Activated CD8-positive, alpha-beta memory T cell treated with anti-CD3 and anti-CD28 coated beads for 4 hours (primary cell): ENCODE measurements at regions not wholly inside any gene's neighbourhood (a gene's known extent, or its start where the extent isn't known, plus 50 kb on each side); places are given as distances from the start of the nearest gene placed in this dataset.

ENCODE experiments used
- DNase-seq, 2 donors: peaks; one replicate each; pipeline ENCODE4 v3.0.0-alpha.2; 2020; ENCODE audit warnings: low read depth in 2 of 2

DNA sequence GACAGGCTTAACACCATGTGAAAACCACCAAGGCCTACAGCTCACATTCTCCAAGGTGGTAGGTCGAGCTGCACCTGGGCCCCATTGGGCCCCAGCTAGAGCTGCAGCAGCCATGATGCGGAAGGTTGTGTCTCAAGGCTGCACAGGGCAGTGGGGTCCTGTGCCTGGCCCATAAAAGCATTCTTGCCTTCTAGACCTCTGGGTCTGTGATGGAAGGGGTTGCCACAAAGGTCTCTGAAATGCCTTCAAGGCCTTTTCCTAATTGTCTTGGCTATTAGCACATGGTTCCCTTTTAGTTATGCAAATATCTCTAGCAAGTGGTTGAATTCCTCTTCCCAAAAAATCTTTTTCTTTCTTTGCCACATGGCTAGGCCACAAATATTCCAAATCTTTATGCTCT is 52.5 kb upstream of the C11orf58 start:
- no peak for DNase-seq

DNA sequence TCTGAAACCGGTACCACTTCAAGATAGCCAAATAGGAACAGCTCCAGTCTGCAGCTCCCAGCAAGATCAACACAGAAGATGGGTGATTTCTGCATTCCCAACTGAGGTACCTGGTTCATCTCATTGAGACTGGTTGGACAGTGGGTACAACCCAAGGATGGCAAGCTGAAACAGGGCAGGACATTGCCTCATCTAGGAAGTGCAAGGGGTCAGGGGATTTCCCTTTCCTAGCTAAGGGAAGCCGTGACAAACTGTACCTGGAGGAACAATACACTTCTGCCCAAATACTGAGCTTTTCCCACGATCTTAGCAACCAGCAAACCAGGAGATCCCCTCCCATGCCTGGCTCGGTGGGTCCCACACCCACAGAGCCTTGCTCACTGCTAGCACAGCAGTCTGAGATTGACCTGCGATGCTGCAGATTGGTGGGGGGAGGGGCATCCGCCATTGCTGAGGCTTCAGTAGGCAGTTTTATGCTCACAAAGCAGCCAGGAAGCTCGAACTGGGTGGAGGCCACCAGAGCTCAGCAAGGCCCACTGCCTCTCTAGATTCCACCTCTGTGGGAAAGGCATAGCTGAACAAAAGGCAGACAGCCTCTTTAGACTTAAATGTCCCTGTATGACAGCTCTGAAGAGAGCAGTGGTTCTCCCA is 59.9 kb upstream of the C11orf58 start:
- no peak for DNase-seq

DNA sequence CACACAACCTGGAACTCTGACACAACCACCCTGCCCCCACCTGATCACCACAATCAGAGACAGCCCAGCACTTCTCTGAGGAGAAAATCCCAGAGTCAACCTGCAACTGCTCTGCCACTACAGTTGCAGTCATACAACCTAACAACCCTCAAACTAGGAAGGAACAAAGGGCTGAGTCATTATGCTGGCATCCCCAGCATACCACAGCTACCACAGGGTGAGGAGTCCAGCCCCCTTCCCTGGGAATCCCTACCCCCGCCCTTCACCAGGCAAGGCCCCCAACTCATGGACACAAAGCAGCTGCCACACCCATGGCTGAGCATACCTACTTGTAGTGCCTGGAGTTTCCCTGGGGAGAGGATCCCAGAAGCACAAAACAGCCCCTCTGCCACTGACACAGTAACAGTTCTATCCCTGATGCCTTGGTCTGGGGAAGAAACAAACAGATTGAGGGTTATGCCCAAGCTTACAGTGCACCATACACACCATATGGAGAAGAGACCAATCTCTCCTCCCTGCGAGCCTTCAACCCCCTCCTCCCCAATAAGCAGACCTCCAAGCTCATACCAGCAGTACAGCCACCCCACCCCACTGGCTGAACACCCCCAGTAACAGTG is 68.5 kb upstream of the C11orf58 start:
- no peak for DNase-seq

DNA sequence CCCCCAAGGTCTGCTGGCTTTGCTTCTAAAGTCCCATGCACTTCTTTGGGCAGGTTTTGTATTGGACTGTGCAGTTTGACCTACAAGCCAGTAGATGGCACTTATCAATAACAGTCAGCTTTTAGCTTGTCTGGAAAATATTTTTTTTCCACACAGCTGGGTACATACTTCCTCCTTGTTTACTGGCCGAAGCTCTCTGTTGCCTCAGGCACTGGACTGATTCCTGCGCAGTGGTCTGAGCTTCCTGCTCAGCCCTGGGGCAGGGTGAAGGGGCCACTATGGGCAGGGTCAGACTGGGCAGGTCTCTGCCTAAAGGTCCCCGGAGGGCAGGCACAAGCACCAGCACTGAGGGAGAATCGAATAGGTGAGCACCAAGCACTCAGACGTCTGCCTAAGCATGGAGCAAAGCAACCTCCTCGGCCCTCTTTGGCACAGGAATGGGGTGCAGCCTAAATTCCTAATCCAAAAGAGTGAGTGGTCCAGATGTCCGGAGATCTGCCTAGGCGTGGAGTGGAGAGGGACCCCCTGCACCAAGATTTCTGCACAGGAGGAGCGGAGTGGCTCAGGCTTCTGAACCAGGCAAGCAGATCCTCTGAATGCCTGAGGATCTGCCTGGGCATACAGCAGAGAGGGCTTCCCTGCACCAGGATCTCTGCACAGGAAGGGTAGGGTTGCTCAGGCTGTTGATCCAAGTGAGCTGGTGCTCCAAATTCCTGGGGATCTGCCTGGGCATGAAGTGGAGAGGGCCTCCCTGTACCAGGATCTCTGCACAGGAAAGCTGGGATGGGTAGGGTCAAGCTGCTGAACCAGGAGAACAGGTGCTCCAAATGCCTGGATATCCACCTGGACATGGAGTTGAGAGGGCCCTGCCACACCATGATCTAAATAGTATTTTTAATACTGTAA is 105.9 kb upstream of the C11orf58 start:
- DNase-seq: no peak

DNA sequence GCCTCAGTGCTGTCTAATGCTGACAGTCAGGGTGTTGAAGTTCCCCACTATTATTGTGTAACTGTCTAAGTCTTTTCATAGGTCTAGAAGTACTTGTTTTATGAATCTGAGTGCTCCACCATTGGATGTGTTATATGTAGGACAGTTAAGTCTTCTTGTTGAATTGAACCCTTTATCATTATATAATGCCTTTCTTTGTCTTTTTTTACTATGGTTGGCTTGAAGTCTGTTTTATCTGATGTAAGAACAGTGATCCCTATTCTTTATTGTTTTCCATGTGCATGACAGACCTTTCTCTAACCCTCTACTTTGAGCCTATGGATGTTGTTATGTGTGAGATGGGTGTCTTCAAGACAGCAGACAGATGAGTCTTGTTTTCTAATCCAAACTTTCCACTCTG is 107.8 kb upstream of the C11orf58 start:
- DNase-seq: no peak

DNA sequence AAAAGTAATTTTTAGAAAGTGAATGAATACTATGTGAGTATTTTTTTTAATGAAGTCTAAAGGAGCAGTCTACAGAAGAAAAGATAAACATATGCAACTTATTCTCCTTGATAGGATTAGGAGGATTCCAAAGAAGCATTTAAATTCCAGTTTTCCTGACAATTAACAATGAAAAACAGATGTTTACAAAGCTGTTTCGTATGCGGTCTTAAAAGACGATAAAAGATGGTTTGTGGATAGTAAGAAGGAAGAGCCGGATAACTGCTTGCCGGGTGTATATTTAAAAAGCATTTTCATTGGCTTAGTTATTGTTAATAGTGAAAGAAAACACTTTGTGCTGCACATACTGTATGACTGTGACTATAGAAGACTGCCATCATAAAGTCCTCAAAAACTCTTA is 120.0 kb upstream of the C11orf58 start:
- DNase-seq: no peak

DNA sequence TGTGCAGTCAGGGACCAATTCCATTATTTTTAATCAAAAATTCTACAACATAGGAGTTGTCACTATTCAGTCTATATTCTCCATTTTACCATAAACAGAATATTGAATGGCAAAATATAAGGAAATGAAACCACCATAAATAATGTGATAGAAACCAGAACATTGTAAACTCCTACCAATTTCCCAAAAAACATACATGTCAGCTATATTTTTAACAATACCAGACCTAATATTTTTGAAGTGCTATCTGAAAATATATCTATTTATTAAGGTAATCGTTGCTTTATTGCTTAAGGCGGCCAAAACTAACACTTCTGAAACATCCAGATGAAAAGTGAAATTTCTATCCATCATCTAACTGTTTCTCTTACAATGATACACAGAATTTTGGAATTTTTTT is 123.0 kb upstream of the C11orf58 start:
- no peak for DNase-seq

DNA sequence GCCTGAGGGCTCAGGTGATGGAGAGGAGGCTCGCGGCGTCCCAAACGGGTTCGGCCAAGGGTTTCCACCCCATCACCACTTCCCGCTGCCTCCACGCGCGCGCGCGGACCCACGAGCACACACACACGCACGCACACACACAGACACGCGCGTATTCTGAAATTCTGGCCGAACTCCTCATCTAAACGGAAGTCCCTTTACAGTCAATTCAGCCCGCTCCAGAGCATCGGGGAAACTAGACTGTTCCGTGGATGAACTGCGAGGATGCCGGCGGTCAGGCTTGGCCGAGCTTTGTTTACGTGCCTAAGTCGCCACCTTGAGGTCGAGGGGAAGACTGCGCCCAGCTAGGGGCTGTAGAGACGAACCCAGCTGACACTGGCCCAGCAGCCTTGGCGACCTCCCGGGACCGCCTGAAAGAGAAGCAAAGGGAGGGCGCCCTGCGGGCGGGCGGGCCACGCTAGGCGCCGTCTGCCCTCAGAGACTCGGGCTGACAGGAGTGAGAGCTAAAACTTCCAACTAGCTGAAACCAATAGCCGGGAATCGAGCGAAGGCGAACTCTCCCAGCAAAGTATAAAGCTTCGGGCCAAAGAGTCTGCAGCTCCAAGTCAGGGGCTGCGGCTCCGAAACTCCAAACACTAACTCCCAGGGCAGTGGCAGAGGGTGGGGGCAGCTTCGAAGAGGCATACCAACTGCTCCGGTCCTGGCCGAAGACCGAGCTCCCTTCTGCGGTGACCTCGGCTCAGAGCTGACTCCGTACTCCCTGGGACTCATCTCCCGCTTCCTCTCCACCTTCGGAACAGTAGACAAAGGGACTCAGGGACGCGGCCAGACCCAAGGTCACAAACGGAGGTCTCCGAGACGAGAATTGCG is 124.7 kb upstream of the C11orf58 start:
- DNase-seq: peak in 1 of 2 donors; percentile 34

DNA sequence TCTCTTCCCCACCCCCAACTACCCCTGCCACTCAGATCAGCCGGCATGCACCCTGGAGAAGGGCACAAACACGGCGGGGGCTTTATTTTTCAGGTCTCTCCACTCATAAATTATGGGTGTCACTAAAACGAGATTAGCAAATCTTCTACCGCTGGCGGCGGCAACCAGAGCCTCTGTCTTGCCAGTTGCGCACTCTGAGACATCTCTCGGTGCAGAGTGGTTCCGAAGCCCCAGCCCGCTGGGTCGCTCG is 125.3 kb upstream of the C11orf58 start:
- DNase-seq: no peak

DNA sequence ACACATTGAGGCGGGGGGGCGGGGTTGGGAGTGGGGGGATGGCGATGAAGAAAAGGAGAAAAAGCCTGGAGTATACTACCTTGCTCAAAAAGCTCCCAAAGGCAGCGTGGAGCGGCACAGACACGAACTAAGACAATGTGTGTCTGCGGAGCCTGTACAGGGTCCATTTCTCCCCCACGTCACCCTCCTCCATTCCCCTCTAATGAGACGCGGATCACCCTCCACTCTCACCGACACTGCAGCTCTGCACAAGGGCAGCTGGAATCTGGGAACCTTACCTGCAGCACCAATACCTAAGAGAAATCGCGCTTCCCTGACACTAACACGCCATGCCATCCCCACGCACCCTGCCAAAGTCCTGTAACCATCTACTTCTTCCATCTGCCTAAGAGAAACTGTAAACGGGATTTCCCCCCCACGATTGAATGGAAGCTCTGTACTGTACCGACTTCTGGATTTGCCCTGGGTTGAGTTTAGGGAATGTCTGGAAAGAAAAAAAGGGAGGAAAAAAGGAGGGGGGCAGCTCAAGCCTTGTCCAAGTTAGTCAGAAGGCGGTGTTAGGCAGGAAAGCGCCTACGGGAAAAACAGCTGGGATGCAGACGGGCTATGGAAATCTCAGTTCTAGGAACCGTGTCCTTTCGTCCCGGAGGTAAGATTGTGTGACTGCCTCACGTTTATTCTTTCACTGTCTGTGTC is 125.7 kb upstream of the C11orf58 start:
- no peak for DNase-seq

DNA sequence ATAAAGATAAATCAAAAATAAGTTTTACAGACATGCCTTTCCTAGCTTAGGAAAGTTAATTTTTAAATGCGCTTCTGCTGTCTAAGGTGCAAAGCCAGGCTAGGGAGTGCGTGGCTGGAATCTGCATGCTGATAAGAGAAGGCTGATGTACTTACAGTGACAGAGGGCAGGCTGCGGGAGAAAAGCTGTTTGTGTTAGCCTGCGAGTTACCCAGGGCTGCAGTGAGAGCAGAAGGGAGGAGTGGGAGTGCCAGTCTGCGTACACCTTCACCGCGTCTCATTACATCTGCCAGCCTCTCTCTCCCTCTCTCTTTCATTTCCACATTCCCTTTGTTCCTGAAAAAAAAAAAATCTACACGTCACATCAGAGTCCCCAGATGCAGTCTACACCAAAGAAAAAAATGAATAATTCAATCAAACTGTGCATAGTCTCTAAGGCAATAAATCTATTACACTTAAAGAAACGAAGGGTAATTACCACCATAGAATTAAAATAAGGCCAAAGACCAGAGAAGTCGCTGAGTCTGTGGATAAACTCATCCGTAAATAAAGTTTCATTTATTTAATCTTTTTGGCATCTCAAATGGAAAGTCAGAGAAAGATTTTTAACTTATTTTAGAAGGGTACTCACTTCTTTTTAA is 126.4 kb upstream of the C11orf58 start:
- DNase-seq: no peak

DNA sequence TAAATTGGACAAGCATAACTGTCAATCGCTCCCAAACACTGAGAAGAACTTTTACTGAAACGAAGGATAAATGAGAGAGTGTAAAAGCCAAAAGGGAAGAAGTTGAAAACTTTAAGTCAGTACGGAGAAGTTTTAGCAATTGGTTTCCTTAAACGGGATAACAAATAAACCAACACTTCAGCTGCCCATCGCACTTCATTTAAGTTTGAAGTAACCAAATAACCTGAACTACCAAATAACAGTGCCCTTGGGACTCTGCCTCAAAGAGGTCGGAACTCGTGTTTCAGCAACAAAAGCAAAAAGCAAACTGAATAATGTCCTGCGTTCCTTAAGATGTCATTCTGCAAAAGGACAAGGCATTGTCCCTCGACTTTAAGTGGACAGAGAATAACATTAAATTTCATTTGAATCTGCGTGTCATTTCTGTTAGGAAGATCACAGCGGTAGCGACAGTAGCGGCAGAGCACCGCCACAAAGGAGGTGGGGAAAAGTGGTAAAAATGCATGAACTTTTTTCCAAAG is 127.0 kb upstream of the C11orf58 start:
- no peak for DNase-seq

DNA sequence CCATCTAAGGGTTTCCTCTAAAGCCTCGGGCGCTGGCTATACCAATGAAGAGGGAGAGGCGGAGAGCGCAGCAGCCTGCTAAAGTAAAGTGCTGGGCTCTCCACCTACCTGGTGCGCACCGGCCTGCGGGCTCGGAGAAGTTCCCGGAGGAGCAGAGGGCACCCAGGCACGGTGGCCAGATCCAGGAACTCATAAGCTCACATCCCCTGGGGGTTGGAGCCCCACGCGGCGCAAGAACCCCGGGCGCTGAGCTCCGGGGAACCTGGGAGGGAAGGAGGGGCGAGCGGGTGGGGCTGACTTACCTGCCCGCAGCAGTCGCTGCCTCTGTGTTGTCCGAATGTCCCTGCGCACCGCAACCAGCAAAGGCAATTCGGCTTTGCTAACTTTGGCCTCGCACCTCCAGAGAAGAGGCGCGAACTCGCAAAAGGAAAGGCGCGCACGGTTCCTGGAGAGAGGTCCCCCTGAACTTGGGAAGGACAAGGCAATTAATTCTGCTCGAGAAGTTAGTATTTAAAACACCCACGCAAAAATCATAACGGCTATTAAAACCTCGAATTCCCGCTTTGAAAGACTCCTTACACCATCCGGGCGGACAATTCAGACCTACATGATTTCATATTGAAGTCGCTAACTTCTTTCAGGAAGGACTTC is 127.6 kb upstream of the C11orf58 start:
- DNase-seq: no peak

DNA sequence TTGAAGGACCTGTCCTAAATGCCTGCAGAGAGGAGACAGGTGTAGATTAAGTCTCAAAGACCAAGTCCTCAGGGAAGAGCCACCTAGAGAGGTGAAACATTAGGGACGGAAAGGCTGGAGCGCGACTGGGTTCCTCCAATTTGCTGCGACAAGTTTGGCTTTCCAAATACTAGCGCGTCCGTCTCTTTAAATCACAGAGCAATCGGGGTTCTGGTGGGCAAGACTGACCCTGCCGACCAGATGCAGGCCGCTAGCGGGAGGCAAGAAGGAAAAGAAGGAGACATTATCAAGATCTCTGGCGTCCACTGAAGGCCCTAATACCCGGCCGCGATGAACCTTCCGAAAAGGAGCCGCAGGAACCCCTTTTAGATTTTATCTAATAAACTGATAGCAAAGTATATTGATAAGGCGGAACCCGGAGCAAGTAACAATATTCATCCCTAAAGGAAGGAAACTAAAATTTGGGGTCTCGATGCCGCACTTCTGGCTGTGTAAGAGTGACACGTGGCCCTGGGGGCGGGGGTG is 128.2 kb upstream of the C11orf58 start:
- no peak for DNase-seq

DNA sequence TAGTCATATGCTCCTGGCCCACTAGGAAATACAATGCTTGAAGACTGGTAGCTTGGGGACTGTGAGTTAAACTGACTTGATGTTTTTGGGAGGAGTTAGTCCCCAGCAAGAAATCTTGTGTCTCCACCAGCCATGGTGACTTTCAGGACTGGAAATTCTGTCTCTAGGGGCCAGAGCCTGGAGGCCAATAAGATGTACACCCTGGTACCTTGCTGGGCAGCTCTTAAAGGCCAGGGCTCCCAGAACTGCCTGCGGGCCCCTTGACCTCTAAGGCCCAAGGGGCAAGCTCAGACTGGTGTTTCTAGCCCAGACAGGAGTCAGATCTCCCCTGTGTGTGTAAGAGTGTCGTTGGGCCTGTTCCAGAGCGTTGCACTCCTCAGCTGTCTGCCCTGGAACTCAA is 128.7 kb upstream of the C11orf58 start:
- DNase-seq: no peak

DNA sequence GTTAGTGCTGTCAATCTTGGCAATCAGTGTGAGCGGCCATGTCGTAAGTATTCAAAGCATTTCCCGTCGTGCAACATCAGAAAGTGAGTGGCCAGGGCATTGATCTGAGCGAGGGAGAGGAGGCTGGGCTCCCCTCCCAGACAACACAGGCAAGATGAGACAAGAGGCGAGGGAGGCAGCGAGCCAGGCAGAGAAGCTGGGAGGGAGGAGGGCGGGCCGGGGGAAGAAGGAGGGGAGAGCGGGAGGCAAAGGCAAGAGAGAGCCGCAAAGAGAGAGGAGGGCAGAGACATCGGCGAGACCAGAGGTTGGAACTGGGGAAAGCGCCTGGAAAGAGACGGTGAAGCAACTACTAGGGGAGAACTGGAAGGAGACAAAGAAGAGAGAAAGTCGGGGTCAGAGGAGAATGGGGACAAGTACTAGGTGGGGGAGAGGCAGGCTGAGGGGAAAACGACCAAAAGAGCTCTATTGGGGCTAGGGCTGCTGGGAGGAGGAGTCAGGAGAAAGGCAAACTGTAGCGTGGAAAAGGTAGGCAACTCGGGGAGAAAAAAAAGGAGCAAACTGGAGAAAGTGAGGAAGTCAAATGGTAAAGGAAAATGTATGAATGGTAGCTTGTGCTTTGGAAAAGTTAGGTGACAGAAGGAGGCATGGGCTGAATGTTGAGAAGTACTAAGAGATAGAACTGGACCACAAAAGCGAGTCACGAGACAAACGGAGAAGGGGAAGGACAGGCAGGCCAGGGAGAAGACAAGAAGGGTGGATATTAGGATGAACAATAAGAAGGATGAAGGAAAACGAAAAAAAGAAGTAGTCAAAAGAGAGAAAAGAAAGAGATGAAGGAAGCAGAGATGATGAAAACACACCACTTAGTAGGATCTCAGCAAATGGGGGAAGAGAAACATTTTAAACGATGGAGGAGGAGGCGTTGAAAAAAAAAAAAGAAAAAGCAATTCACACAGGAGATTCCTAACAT is 130.5 kb upstream of the C11orf58 start:
- DNase-seq: no peak

DNA sequence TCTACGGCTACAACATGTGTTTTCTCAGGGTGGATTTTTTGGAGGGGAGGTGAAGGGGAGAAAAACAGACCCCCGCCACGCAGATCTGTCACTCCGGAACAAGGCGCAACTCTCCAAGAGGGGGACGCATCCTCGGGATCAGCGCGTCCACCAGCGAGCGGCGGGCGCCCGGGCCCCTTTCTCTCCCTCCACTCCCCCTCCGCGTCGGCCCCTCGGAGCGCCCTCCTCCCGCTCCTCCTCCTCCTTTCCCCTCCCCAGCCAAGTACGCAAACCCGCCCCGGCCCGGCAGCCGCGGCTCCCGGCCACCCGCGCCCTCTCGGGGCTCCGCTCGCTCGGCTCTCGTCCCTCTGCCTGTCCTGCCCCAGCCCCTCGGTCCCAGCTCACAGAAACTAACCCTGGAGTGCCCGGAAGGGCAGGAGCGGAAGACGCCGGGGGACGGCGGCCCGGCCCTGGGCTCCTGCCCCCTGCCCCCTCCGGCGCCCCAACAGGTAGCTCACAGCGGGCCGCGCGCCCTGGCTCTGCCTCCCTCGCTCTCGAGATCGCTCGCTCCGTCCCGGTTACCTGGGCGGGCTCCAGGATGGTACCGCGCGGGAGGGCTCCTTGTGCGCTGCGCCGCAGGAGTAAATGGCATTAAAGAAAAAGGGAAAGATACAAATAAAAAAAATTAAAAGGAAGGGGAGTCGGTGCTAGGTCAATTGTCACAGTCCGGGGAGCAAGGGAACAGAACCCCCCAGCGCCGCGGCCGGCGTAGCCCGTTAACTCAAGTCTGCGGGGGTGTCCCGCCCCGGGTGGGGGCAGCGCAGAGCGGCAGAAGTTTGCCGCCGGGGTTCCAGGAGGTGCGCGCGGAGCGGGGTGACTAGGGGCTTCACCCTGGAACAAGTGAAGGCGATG is 131.4 kb upstream of the C11orf58 start:
- no peak for DNase-seq
